GM19035 (cell line): ENCODE measurements at regions not wholly inside any gene's neighbourhood (a gene's known extent, or its start where the extent isn't known, plus 50 kb on each side); places are given as distances from the start of the nearest gene placed in this dataset.

Experiments
- ATAC-seq: cut with Tn5 transposase; IDR thresholded peaks from one replicate; pipeline ENCODE4 v1.9.1; 2021; ENCODE audit not compliant: unreplicated experiment

DNA sequence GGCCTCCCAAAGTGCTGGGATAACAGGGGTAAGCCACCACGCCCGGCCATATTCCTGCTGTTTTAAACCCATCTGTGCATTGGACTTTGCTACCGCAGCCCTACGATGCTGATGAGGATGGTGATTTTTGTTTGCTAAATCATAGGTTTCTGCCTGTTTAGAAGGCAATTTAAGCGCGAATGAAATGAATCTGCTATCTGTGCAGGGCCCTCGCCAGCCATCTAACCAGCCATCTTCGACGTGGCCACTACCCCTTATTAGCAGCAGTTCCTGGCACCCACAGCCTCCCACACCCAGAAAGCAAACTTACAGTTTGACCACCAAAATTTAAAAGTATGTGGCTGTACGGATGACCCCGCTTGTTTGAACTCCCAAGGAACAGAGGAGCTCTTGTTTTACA lies 178.5 kb downstream of the SHOX start:
- ATAC-seq = no peak

DNA sequence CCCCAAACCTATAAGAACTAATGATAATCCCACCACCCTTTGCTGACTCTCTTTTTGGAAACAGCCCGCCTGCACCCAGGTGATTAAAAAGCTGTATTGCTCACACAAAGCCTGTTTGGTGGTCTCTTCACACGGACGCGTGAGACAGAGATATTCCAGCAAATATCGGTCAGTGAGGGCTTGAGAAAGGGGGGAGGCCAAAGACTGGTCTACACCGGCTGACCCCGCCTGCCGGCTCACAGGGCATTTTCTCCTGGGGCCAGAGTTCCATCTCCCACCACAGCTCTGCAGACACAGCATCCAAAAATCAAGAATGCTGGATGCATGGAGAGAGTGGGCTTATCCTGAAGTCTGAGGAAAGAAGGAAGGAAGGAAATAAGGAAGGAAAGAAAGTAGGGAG lies 176.0 kb downstream of the SHOX start:
- no peak for ATAC-seq

- no peak for ATAC-seq
Observed at GRCh38 chrX:805988-806387, 175.4 kb downstream of the SHOX start.

DNA sequence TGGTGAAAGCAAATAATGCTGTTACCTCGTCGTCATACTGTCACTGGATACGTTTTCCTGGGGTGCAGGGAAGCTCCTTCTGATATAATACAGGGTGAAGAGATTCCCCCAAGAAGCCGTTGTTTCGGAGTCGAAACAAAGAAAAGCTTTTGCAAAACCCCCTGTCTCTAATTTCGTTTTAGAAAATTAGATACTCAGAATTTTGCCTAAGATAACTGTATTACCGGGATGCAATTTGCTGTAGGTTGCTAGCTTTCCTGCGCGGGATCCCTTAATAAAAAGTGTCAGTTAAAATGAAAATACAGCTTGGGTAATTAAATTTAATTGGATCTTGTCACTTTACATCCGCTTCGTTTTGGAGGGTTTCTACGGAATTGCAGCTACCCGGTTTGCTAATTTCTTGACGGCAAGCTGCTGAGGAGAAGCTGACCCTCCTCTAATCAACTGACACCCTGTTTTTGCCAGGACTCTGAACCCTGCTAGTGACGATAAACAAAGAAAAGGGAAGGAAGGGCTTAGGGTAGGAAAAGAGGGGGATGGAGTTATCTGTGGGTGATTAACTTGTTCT lies 174.6 kb downstream of the SHOX start:
- no peak for ATAC-seq

DNA sequence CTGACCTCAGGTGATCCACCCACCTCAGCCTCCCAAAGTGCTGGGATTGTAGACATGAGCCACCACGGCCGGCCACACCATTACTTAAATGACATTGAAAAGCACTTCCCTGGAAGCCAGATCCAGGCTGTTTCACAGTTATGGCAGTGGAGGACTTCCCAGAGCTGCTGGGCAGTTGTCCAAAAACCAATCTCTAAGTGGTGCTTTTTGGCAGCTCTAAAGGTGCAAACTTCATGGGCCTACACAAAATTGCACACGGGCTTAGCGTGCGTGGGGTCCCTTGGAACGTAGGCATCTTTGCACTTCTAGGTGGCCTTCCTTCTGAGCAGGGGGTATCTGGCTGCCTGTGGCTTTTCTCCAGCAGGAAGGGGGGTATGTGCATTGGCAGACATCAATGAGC lies 172.3 kb downstream of the SHOX start:
- ATAC-seq = no peak

GRCh38 chrX:799808-800207 lies 169.2 kb downstream of the SHOX start:
- ATAC-seq = no peak

DNA sequence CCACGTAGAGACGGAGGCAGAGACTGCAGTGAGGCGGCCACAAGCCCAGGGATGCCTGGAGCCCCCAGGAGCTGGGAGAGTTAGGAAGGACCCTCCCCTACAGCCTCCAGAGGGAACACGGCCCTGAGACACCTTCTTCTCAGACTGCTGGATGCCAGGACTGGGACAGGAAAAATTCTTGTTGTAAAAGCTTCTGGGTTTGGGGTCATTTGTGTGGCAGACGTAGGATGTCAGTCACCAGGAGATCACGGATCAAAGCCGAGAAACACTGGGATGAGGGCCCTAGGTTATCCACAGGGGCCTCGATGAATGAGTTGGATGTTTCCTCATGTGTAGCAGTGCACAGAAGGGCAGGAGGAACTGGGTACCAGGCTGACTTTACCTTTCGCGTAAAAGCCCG lies 163.7 kb downstream of the SHOX start:
- no peak for ATAC-seq

DNA sequence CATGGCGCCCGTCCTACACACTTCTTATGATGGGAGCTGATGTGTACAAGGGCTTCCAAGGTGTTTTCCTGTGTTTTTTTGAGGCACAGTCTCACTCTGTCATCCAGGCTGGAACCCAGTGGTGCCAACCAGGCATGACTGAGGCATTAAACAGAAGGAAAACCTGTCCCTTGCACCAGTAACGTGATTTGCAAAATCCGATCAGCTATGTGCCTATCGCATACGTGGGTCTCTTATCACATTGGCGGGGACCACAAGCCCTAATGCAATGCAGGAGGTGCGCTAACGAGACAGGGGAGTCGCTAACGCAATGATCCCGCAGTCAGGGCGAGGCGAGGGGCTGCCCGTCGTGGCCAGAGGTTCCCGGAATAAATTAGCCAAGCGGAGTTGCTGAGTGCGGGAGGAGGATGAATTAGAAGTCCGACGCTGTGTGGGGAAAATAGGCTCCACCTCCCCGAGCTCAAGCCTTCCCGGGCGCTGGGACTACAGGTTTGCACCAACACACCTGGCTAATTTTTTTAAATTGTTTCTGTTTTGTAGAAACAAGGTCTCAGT lies 162.7 kb downstream of the SHOX start:
- no peak for ATAC-seq

GRCh38 chrX:791479-792034 lies 161.0 kb downstream of the SHOX start:
- ATAC-seq = no peak

DNA sequence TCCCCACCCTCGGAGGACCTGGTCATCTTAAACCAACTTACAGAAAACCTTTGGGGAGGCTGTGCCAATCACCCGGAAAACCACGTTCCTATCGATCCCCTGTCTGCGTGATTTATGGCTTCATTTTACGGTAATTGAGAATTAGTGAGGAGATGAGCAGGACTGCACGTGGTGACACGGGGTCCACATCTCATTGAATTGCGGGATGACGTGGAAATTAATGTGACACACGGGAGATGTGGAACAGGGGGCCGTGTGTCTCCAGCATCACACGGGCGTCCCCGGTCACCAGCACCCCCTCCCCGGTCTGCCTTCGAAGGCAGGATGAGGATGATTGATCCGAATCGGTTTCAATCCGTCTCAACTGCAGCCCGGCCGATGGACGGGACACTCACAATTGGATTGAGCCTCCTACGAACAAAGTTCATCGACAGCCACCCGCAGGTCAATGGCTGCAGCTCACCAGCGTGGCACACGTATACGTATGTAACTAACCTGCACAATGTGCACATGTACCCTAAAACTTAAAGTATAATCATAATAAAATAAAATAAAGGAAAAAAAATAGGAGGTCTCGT lies 160.3 kb downstream of the SHOX start:
- no peak for ATAC-seq

DNA sequence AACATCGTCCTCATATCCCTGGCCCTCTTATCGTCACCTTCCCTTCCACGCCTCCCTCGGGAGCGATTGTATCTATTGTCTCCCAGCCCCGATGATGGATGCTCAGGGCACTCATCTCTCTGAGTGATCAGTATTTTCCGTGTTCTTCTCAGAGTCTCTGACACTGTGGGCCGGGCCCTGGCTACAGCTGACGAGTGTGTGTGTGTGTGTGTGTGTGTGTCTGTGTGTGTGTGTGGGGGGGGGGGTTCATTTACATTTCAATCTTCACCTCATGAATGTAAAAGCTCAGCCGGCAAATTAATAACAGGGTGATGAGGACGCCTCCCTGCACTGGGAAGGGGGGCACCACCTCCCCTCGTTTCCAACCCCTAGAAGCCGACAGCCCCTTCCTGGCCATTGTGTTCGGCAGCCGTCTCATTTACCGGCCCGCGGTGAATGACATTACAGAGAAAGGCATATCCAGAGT lies 159.5 kb downstream of the SHOX start:
- no peak for ATAC-seq

DNA sequence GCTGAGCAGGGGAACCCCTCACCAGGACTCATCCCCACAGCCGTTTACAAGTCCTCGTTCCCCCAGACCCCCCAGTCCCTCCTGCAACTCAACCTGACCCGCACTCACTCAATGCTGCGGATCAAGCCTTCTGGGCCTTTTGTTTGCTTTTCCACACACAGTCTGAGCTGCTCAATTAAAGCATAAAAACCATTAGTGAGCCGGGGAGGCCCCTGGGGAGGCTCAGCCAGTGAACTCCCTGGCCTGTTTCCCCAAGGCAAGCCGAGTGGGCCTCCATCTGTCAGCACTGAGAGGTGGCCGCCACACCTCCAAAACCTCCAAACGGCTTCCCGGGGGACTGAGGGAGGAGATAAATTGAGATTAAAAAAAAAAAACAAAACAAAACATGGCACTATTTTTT lies 158.5 kb downstream of the SHOX start:
- no peak for ATAC-seq

DNA sequence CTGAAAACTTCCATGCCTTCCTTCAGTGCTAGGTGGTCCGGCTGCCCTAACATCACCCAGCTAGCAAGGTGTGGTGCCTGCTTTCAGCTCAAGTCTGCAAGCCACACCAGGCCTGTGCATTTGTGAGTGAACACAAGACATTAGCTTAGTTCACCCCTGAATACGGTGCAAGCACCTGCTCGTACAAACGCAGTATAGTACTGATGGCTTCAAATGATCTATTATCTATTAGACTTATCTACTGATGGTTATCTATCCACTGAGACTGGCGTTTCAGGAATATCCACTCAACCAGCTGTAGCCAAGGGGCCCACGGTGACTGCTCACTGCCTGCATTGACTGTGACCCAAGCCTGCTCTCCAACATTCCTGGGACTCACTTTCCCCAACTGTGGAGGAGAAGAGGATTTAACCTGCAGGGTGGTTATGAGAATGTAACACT lies 155.9 kb downstream of the SHOX start:
- ATAC-seq = no peak

DNA sequence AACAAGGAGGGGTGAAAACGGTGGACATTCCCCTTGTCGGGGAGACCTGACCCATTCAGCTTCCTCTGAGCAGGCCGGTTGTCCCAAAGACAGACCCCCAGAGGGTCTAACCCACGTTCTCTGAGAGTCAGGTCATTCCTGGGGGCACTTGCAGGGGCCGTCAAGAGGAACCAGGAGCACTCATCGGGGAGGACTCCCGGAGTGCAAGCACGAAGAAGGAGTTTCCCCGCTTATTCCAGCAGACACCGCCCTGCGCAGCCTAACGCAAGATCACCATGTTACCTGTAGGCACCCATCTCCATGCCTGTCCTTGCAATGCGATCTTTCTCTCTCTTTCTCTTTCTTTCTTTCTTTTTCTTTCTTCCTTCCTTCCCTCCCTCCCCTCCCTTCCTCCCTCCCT lies 154.2 kb downstream of the SHOX start:
- ATAC-seq = no peak

DNA sequence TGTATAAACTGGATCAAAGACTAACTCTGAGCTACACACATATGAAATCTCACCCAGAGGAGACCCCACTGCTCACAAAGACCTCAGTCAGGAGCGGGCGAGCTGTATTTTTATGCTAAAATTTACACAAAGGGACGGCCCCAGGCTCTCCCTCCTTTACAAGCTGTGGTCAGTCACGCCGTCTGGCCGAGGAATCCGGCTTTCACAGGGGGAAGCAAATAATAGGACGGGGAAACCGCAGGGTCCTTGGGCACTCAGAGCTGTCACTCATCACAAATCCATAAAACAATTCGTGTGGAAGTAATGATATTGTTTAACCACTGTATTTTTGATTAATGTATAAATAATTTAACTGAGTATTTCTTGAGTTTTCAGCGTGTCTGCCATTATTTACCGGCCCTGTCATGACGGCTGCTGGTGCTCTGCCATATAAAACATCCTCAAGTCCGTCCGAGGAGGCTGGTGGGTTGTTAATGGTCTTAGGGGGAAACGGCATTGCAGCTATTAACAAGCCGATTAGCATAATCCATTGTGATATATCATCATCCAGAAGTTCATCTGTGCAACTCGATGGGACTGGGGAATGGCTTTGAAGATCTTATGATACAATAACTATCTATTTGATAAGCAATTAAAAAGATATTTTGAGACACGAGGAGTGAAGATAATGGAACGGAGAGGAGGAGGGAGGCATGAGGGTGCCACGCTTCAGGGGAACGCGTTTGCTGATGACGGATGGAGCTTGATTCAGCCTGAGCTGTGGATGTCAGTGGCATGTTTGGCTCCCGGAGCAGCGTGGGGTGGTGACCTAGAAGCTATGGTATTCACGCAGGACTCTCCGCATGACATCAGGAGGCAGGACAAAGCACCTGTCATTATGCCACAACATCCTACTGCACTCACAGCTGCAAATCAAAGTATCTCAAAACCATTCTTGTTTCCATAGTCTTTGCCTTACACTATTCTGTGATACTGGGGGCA lies 150.9 kb downstream of the SHOX start:
- no peak for ATAC-seq

- no peak for ATAC-seq
Observed at GRCh38 chrX:776529-777230, 146.1 kb downstream of the SHOX start.

DNA sequence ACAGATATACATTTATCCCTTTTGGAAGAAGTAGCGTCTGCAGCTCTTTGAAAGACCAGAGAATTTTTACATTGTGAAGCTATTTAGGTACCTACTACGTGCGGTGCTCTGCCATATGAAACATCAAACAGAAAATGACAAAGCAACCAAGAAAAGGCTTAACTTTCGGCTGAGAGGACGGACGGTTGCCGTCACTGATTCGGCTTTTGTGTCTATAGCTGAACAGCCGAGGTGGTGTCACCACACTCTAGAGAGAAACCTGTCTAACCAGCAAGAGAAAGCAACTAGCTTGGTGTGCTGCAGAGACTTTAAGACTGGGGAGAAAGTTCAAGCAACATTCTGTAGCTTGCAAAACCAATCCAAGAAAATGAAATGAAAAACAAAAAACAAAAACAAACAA lies 145.5 kb downstream of the SHOX start:
- ATAC-seq = no peak

DNA sequence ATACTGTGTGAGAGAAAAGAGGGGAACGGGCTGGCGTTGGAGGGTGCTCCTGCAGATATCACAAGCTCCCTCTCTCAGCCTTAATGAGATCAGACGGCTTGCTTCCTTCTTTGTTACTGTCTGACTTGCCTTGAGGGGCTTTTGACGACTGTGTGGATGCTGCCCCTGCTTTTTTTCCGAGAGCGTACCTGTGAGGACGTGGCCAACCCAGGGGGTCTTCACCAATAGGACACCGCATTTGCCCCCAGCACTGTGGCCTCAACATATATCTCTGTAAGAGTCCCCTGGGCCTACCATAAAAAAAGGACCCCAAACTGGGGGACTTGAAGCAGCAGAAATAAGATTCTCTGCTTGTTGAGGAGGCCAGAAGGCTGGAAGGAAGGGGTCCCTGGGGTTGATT lies 143.9 kb downstream of the SHOX start:
- no peak for ATAC-seq

DNA sequence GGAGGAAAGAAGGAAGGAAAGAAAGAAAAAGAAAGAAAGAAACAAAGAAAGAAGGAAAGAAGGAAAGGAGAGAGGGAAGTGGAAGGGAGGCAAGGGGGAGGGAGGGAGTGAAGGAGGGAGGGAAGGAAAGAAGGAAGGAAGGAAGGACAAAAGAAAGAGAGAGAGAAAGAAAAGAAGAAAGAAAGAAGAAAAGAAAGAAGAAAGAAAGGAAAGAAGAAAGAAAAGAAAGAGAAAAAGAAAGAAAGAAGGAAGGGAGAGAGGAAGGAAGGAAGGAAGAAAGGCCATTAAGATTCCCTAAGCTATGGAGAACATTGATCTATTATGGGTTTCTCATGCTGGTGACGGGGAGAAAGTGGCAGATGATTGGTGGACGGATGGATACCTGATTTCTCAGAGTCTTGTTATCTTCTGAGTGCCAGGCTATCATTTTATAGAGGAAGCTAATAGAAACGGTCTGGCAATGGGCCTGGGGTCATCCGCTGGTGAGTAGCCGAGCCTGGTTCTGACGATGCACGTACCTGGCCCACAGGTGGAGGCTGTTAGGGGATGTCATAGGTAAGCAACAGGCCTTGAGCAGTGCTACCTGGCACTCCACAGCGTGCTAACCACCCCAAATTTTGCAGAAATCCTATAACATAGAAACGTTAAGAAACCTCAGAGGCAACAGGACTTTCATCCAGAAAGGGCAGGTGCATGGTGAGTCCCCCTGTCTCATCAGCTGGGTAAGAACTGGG lies 142.9 kb downstream of the SHOX start:
- ATAC-seq = no peak

- no peak for ATAC-seq
Observed at GRCh38 chrX:771536-771935, 140.9 kb downstream of the SHOX start.
